ENCODE measurements at regions not wholly inside any gene's neighbourhood (a gene's known extent, or its start where the extent isn't known, plus 50 kb on each side); places are given as distances from the start of the nearest gene placed in this dataset.
"Not testable (repeated sequence)": the region's sequence is repeated elsewhere in the genome, so short reads cannot be mapped to it uniquely, and the experiment has no call there.

DNA sequence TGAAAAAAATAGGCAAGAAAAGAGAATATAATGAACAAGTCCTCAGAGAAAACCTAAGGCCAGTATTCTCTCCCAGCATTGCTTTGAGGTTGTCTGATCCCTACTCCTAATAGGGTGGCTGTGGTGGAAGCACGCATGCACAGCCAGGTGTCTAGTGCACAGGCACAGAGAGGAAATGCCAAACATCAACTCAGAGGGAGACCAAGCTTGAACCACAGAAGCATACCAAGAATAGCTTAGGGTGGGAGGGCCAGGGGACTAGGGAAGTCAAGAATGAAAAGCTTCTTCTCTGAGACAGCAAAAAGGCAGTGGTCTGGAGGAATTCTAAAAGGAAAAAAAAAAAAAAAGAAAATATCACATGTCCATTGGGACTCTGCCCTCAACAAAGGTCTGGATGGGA, 244.1 kb upstream of the API5 start:
- no peak for DNase-seq

GRCh38 chr11:43071338-43071737, 240.5 kb upstream of the API5 start:
- no peak for DNase-seq

DNA sequence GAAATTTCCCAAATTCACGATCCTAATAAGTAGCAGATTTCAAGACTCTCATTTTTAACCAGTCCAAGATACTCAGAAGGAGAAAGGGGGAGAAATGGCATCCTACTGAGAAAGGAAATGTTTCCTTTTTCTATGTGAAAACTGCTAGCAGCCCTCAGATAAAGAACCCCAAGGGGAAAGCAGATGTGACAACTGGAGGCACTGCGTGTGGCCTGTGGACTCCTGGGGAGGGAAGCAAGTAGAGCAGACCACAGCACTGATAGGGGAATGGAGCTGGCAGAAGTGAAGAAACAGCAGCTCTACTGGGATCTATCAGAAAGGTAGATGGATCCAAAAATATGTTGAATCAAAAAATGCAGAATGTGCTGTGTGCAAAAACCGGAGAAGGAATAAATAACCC, 239.7 kb upstream of the API5 start:
- DNase-seq, result no peak

DNA sequence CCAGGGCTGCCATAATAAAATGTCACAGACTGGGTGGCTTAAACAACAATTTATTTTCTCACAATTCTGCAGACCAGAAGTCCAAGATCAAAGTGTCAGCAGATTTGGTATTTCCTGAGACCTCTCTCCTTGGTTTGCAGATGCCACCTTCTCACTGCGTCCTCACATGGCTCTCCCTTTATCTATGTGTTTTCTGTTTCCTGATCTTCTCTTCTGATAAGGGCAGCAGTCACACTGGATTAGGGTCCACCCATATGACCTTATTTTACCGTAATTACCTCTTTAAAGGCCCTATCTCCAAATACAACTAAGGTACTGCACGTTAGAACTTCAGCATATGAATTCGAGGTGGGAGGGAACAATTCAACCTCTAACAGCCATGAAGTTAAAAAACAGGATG, 238.9 kb upstream of the API5 start:
- no peak for DNase-seq

- DNase-seq, result no peak
Measured at GRCh38 chr11:43074810-43075209, 237.0 kb upstream of the API5 start.

- DNase-seq, result no peak
Measured at GRCh38 chr11:43101113-43101512, 210.7 kb upstream of the API5 start.

- no peak for DNase-seq
Measured at GRCh38 chr11:43116071-43116470, 195.7 kb upstream of the API5 start.

GRCh38 chr11:43119275-43119970, 192.4 kb upstream of the API5 start:
- no peak for DNase-seq

- DNase-seq, result no peak
Measured at GRCh38 chr11:43122546-43122945, 189.2 kb upstream of the API5 start.

DNA sequence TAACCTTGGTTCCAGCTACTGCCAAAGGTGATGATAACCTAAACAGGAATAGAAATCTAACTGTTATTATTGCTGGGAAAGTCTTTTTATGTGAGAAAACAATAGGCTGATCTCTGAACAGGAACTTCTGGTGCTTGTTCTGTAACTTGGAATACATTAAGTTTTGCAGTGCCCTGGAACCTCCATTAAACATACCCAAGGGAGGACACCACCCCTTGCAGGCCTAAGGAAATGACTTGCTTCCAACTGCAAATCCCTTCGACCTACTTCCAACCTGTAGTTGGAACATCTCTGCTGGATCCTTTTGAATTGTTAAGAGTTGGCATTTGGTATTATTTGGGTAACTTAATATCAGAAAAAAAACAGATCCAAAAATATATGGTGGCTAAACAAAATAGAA, 188.4 kb upstream of the API5 start:
- DNase-seq, result no peak

DNA sequence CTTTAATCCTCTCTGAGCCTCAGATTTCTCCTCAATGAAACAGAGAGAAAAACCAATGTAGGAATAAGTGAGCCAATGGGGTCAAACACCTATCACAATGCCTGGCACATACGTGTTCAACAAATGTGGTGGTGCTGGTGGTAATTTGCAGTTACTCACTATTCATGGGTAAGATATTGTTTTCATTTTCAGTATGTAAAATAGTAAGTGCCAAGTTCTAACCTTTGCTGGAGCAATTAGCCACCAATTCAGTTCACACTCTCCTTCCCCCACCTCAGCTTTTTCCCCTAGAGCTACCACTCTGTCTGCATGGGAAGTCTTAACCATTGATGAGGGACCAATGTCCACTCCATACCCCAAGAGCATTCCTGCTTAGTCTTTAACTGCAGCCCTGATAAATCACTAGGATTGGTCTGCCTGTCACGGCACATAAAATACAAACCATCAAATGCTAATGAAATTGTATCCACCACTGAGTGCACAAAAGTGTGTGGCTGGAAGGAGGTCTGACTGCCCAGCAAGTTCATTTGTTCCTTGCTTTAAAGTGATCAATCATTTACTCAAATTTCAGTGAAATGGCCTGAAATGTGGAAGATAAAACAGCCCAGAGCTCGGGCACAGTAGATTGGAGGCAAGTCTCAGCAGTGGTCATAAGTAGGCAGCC, 187.4 kb upstream of the API5 start:
- DNase-seq, result no peak

DNA sequence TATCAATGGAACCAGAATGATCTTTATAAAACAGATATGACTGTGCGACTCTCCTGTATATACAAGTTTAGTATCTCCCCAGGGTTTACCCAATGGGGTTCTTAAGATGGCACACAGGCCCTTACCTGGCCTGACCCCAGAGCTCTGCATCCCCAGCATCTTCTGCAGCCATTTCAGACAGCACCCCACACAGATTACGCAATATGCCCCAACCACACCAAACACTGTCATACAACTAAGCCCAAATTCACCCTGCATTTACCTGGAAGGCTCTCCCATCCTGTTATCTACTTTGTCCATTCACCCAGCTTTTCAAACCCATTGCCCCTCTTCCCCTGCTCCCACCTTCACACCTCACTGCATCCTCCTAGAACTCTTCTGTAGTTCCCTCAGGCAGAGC, 182.5 kb upstream of the API5 start:
- DNase-seq, result no peak

GRCh38 chr11:43130616-43131015, 181.2 kb upstream of the API5 start:
- DNase-seq, result no peak

GRCh38 chr11:43135966-43136534, 175.7 kb upstream of the API5 start:
- DNase-seq, result no peak

- no peak for DNase-seq
Measured at GRCh38 chr11:43138621-43139140, 173.1 kb upstream of the API5 start.

- no peak for DNase-seq
Measured at GRCh38 chr11:43145653-43146052, 166.1 kb upstream of the API5 start.

- DNase-seq, result no peak
Measured at GRCh38 chr11:43150697-43151096, 161.1 kb upstream of the API5 start.

GRCh38 chr11:43164831-43165230, 147.0 kb upstream of the API5 start:
- DNase-seq, result no peak

DNA sequence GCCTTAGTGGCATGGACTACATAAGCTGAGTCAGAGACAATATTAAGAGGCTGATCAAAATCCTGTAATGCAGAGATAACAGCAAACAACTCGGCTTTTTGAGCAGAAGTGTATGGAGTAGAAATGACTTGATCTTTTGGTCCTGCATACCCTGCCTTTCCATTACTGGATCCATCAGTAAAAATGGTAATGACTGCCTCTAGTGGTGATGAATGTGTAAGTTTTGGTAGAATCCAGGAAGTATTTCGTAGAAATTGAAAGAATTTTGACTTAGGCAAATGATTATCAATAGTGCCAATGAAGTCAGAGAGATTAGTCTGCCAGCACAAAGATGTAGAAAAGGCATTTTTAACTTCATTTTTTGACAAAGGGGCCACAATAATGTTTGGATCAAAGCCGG, 146.4 kb upstream of the API5 start:
- DNase-seq, result not testable (repeated sequence)

GRCh38 chr11:43168241-43168640, 143.6 kb upstream of the API5 start:
- DNase-seq, result not testable (repeated sequence)

DNA sequence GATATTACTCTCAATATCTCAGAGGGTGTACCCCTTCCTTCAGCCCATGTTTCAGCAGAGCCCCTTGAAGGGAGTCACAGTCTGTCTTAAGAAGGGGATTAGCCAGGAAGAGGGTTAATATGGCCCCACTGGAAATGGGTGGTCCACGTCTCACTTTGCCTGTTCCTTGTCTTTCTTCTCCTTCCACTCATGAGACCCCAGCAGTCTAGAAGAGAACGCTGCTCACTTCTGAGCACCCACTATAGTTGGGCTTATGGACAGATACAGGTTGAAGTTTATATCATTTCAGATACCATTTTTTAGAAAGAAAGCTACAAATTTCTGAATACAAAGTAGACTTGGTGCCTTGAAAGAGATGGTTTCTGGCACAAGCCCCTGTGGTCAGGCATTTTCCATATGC, 139.3 kb upstream of the API5 start:
- DNase-seq, result no peak

GRCh38 chr11:43177975-43178374, 133.8 kb upstream of the API5 start:
- no peak for DNase-seq

DNA sequence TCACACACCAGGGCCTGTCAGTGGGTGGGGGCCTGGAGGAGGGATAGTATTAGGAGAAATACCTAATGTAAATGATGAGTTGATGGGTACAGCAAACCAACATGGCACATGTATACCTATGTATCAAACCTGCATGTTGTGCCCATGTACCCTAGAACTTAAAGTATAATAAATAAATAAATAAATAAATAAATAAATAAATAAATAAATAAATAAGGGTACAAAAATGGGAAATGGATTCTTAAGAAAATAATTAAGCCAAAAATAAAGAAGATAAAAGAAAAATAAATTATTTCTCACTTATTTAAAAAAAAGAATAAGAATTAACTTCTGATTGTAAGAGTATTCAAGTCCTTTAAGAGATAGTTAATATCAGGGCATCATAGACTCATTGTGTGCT, 117.3 kb upstream of the API5 start:
- not testable (repeated sequence) for DNase-seq

DNA sequence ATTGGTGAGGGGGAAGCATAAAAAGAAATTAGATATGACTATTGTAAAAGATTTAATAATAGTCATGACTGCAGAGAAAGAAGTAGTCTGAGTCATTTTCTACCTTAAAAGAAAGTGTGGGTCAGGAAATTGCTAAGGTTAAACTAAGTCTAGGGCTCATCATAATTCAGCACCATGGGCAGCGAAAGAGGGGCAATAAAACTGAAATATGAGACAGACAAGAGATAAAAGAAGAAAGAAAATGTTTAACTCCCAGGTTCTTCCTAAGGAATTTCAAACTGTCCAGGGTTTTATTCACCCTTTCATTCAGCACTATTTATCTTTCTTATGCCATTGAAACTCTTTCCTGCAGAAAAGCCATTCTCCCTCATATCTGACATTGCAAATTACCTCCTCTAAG, 114.4 kb upstream of the API5 start:
- no peak for DNase-seq

Measured in GDM1 (cell line).